ENCODE measurements at regions not wholly inside any gene's neighbourhood (a gene's known extent, or its start where the extent isn't known, plus 50 kb on each side); places are given as distances from the start of the nearest gene placed in this dataset.

GRCh38 chr5:159735036-159735435, 181.2 kb upstream of the ADRA1B start:
- H3K9ac ChIP-seq (ENCODE audit: low read depth, low read length), result peak overlapping the region; percentile 19; the same call in 1 of the 2 replicates
- H3K4me3 ChIP-seq (ENCODE audit: low read depth in 1 of 2, low read length in 2 of 2), result no peak overlapping the region
- no peaks in the 10 kb centered on the region for H3K79me2 ChIP-seq (ENCODE audit: insufficient read depth, low read length)
- no peaks in the 10 kb centered on the region for H3K9me3 ChIP-seq (ENCODE audit: insufficient read depth, low read length, severe bottlenecking)
- DNase-seq (peak; percentile 49), ATAC-seq (ENCODE audit: insufficient read depth, low read depth) (peak; percentile 10; the same call in 2 of the 3 replicates)
- no peaks in the 10 kb centered on the region for H3K36me3 ChIP-seq (ENCODE audit: insufficient read depth, low read length)
- H3K27ac ChIP-seq (ENCODE audit: low read length), result peak overlapping the region; percentile 83
- H3K27me3 ChIP-seq (ENCODE audit: insufficient read depth, low read length, poor library complexity), result no peaks in the 10 kb centered on the region
- H2AFZ ChIP-seq (ENCODE audit: low read depth, low read length), result 0 out of 2 replicates have a peak overlapping the region, but pooled peaks have one; percentile 0
- TF ChIP-seq EZH2 (IDR thresholded peaks at IDR 0.05; ENCODE audit: borderline replicate concordance, low read depth, low read length, severe bottlenecking) (no peak), CTCF (IDR thresholded peaks at IDR 0.05; ENCODE audit: borderline replicate concordance, extremely low read depth, low read length, poor library complexity, severe bottlenecking) (no peak)
- peaks cover 62% of the 10 kb centered on the region for H3K4me1 ChIP-seq (ENCODE audit: insufficient read depth, low read length)
- H3K4me2 ChIP-seq (ENCODE audit: insufficient read depth, low read length), result peak overlapping the region; percentile 38
- no peaks in the 10 kb centered on the region for H4K20me1 ChIP-seq (ENCODE audit: insufficient read depth, low read length)

- TF ChIP-seq CTCF (IDR thresholded peaks at IDR 0.05; ENCODE audit: borderline replicate concordance, extremely low read depth, low read length, poor library complexity, severe bottlenecking) (no peak), EZH2 (IDR thresholded peaks at IDR 0.05; ENCODE audit: borderline replicate concordance, low read depth, low read length, severe bottlenecking) (no peak)
- Histone ChIP-seq H3K36me3 (ENCODE audit: insufficient read depth, low read length) (no peaks in the 10 kb centered on the region), H3K4me3 (ENCODE audit: low read depth in 1 of 2, low read length in 2 of 2) (no peak overlapping the region), H3K4me1 (ENCODE audit: insufficient read depth, low read length) (peaks cover 52% of the 10 kb centered on the region), H3K27ac (ENCODE audit: low read length) (peak overlapping the region; percentile 83), H4K20me1 (ENCODE audit: insufficient read depth, low read length) (no peaks in the 10 kb centered on the region), H3K27me3 (ENCODE audit: insufficient read depth, low read length, poor library complexity) (no peaks in the 10 kb centered on the region), H3K4me2 (ENCODE audit: insufficient read depth, low read length) (no peak overlapping the region), H2AFZ (ENCODE audit: low read depth, low read length) (no peak overlapping the region), H3K9ac (ENCODE audit: low read depth, low read length) (no peak overlapping the region), H3K79me2 (ENCODE audit: insufficient read depth, low read length) (no peaks in the 10 kb centered on the region), H3K9me3 (ENCODE audit: insufficient read depth, low read length, severe bottlenecking) (no peaks in the 10 kb centered on the region)
- DNase-seq, result no peak
- ATAC-seq (ENCODE audit: insufficient read depth, low read depth), result no peak
Measured at GRCh38 chr5:159735749-159736660, 180.3 kb upstream of the ADRA1B start.

GRCh38 chr5:159736844-159737243, 179.4 kb upstream of the ADRA1B start:
- H2AFZ ChIP-seq (ENCODE audit: low read depth, low read length), result no peak overlapping the region
- H3K36me3 ChIP-seq (ENCODE audit: insufficient read depth, low read length), result no peaks in the 10 kb centered on the region
- no peak overlapping the region for H3K9ac ChIP-seq (ENCODE audit: low read depth, low read length)
- no peak overlapping the region for H3K4me3 ChIP-seq (ENCODE audit: low read depth in 1 of 2, low read length in 2 of 2)
- ATAC-seq (ENCODE audit: insufficient read depth, low read depth), result no peak
- no peak for TF ChIP-seq CTCF (IDR thresholded peaks at IDR 0.05; ENCODE audit: borderline replicate concordance, extremely low read depth, low read length, poor library complexity, severe bottlenecking)
- no peak for TF ChIP-seq EZH2 (IDR thresholded peaks at IDR 0.05; ENCODE audit: borderline replicate concordance, low read depth, low read length, severe bottlenecking)
- no peaks in the 10 kb centered on the region for H4K20me1 ChIP-seq (ENCODE audit: insufficient read depth, low read length)
- no peak overlapping the region for H3K4me2 ChIP-seq (ENCODE audit: insufficient read depth, low read length)
- no peak overlapping the region; the same call in 1 of the 2 replicates for H3K27ac ChIP-seq (ENCODE audit: low read length)
- H3K27me3 ChIP-seq (ENCODE audit: insufficient read depth, low read length, poor library complexity), result no peaks in the 10 kb centered on the region
- H3K79me2 ChIP-seq (ENCODE audit: insufficient read depth, low read length), result no peaks in the 10 kb centered on the region
- H3K4me1 ChIP-seq (ENCODE audit: insufficient read depth, low read length), result peaks cover 44% of the 10 kb centered on the region
- DNase-seq, result no peak
- H3K9me3 ChIP-seq (ENCODE audit: insufficient read depth, low read length, severe bottlenecking), result no peaks in the 10 kb centered on the region
